Embryonic facial prominence (tissue), 1 donor: ENCODE measurements at regions not wholly inside any gene's neighbourhood (a gene's known extent, or its start where the extent isn't known, plus 50 kb on each side); places are given as distances from the start of the nearest gene placed in this dataset.

Experiments
- DNase-seq: peaks from one replicate; pipeline ENCODE4 v3.0.0-alpha.2; 2016; ENCODE audit errors: extremely low spot score

- no peak for DNase-seq
These were observed 461.6 kb downstream of the LIG4 start for GRCh38 chr13:107753748-107754147.

GRCh38 chr13:107753291-107753690, 462.0 kb downstream of the LIG4 start:
- no peak for DNase-seq

- no peak for DNase-seq
These were observed 471.4 kb downstream of the LIG4 start for GRCh38 chr13:107743983-107744382.

GRCh38 chr13:107743526-107743925, 471.8 kb downstream of the LIG4 start:
- DNase-seq = no peak

GRCh38 chr13:107743100-107743499, 472.2 kb downstream of the LIG4 start:
- no peak for DNase-seq

GRCh38 chr13:107742544-107742943, 472.8 kb downstream of the LIG4 start:
- DNase-seq = no peak

GRCh38 chr13:107738004-107738403, 477.3 kb downstream of the LIG4 start:
- no peak for DNase-seq

- DNase-seq = no peak
These were observed 478.6 kb downstream of the LIG4 start for GRCh38 chr13:107736731-107737130.

GRCh38 chr13:107736170-107736569, 479.2 kb downstream of the LIG4 start:
- no peak for DNase-seq

GRCh38 chr13:107734891-107735625, 480.3 kb downstream of the LIG4 start:
- DNase-seq = peak; percentile 45

- no peak for DNase-seq
These were observed 482.1 kb downstream of the LIG4 start for GRCh38 chr13:107733276-107733675.

GRCh38 chr13:107730813-107731212, 484.5 kb downstream of the LIG4 start:
- DNase-seq = no peak

- DNase-seq = no peak
These were observed 494.0 kb downstream of the LIG4 start for GRCh38 chr13:107721125-107721869.

GRCh38 chr13:107716741-107717140, 498.6 kb downstream of the LIG4 start:
- no peak for DNase-seq

GRCh38 chr13:107716241-107716640, 499.1 kb downstream of the LIG4 start:
- no peak for DNase-seq

- DNase-seq = no peak
These were observed 499.8 kb downstream of the LIG4 start for GRCh38 chr13:107715496-107715895.

GRCh38 chr13:107713314-107713713, 502.0 kb downstream of the LIG4 start:
- no peak for DNase-seq

GRCh38 chr13:107712145-107712860, 503.0 kb downstream of the LIG4 start:
- no peak for DNase-seq

GRCh38 chr13:107690181-107690580, 525.2 kb downstream of the LIG4 start:
- no peak for DNase-seq

- DNase-seq = no peak
These were observed 529.5 kb downstream of the LIG4 start for GRCh38 chr13:107685876-107686275.

- DNase-seq = no peak
These were observed 533.7 kb downstream of the LIG4 start for GRCh38 chr13:107681600-107681999.

GRCh38 chr13:107680115-107680514, 535.2 kb downstream of the LIG4 start:
- DNase-seq = no peak
